ENCODE measurements at regions not wholly inside any gene's neighbourhood (a gene's known extent, or its start where the extent isn't known, plus 50 kb on each side); places are given as distances from the start of the nearest gene placed in this dataset.

DNA sequence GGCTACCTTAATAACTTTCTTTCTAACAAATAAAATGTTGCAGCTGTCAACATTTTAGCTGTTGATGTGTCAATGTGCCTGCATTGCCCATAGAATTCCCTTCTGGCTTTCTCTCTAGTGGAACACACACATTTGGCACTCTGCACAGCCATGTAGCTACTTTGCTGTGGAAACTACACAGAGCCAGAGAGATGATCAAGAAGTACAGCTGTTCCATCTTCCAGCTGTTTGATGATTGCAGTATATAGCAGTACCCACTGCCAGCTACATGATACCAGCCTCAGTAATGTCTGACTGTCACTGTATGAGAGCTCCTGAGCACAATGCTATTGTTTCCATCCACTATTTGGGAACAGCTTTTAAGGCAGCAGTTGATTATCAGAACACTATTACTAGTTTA, 843.0 kb downstream of the PCDH17 start:
- TF ChIP-seq FOXP2 (optimal IDR thresholded peaks at IDR 0.05; ENCODE audit: borderline replicate concordance, extremely low read depth, extremely low read length, insufficient read depth): no peak

DNA sequence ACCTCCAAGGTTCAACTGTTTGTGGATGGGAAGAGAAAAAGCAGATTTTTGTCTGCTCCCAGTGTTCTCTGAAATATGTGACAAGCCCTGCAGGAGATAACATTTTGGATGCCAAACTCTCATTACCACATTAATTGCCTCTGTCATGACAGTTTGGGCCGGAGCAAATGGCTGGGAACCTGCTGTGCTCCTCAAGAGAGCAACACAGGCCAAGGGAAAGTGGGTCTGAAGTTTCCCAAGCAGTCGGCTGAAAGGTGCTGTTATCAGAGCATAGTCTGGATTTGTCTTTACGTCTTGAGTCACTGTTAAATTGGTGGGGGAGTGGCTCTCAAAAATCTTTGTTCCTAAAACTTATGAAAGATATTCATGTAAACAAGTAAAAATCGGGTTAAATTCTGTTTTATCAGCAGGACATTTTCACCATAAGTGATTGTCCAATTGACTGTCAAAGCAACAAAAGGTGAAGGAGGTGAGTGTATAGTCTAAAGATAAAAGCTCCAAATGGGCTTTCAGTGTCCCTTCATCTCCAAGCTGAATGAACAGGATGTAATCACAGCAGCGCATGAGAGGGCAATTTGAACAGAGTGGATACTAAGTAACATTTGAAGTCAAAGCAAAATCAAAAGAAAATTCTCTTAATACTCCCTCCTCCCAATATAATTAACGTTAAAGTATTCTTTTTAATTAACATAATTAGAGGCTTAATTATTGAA, 844.8 kb downstream of the PCDH17 start:
- no peak for TF ChIP-seq SIN3A (IDR thresholded peaks at IDR 0.05; ENCODE audit: borderline replicate concordance, insufficient read depth, low read length)
- no peak for TF ChIP-seq POLR2AphosphoS5 (IDR thresholded peaks at IDR 0.05; ENCODE audit: low read depth, low read length)
- no peak for TF ChIP-seq TAF1 (IDR thresholded peaks at IDR 0.05; ENCODE audit: borderline replicate concordance, insufficient read depth, low read length)
- no peak for TF ChIP-seq FOXP2 (optimal IDR thresholded peaks at IDR 0.05; ENCODE audit: borderline replicate concordance, extremely low read depth, extremely low read length, insufficient read depth)
- TF ChIP-seq, protein P1, sequence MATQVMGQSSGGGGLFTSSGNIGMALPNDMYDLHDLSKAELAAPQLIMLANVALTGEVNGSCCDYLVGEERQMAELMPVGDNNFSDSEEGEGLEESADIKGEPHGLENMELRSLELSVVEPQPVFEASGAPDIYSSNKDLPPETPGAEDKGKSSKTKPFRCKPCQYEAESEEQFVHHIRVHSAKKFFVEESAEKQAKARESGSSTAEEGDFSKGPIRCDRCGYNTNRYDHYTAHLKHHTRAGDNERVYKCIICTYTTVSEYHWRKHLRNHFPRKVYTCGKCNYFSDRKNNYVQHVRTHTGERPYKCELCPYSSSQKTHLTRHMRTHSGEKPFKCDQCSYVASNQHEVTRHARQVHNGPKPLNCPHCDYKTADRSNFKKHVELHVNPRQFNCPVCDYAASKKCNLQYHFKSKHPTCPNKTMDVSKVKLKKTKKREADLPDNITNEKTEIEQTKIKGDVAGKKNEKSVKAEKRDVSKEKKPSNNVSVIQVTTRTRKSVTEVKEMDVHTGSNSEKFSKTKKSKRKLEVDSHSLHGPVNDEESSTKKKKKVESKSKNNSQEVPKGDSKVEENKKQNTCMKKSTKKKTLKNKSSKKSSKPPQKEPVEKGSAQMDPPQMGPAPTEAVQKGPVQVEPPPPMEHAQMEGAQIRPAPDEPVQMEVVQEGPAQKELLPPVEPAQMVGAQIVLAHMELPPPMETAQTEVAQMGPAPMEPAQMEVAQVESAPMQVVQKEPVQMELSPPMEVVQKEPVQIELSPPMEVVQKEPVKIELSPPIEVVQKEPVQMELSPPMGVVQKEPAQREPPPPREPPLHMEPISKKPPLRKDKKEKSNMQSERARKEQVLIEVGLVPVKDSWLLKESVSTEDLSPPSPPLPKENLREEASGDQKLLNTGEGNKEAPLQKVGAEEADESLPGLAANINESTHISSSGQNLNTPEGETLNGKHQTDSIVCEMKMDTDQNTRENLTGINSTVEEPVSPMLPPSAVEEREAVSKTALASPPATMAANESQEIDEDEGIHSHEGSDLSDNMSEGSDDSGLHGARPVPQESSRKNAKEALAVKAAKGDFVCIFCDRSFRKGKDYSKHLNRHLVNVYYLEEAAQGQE (IDR thresholded peaks at IDR 0.05; ENCODE audit: insufficient read depth in 1 of 2, low read depth in 2 of 2, low read length in 2 of 2): no peak

DNA sequence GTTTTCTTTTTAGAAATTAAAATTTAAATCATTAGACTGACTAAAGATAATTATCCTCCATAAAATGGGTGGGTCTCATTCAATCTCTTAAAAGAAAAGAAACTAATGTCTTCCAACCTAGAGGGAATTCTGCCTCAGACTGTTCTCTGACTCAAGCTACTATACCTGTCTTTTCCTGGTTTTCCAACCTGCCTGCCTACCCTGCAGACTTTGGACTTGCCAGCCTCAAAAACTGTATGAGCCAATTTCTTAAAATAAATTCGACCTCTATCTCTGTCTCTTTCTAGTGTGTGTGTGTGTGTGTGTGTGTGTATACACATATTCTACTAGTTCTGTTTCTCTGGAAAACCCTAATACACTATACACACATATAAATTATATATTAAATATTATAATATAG, 847.3 kb downstream of the PCDH17 start:
- TF ChIP-seq FOXP2 (optimal IDR thresholded peaks at IDR 0.05; ENCODE audit: borderline replicate concordance, extremely low read depth, extremely low read length, insufficient read depth) (no peak), POLR2AphosphoS5 (IDR thresholded peaks at IDR 0.05; ENCODE audit: low read depth, low read length) (no peak), SIN3A (IDR thresholded peaks at IDR 0.05; ENCODE audit: borderline replicate concordance, insufficient read depth, low read length) (no peak), TAF1 (IDR thresholded peaks at IDR 0.05; ENCODE audit: borderline replicate concordance, insufficient read depth, low read length) (no peak)
- TF ChIP-seq, protein P1 (IDR thresholded peaks at IDR 0.05; ENCODE audit: insufficient read depth in 1 of 2, low read depth in 2 of 2, low read length in 2 of 2): no peak

DNA sequence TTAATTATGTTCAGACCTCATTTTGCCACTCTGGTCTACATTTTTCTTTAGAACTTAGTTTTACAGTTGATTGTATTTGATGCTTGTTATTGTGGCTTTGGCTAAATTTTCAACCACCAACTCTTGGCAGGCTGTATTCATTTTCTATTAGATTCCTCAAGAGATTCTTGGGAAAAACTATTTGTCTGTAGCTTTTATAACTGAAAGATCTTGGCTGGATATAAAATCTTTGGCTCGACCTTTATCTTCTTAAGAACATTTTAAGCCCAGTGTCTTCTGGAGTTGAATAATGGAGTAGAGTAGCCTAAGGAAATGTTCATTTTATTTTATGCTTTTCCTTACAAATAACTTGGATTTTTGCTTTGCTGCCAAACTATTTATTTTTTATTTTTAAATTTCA, 848.5 kb downstream of the PCDH17 start:
- TF ChIP-seq SIN3A (IDR thresholded peaks at IDR 0.05; ENCODE audit: borderline replicate concordance, insufficient read depth, low read length) (no peak), TAF1 (IDR thresholded peaks at IDR 0.05; ENCODE audit: borderline replicate concordance, insufficient read depth, low read length) (no peak), POLR2AphosphoS5 (IDR thresholded peaks at IDR 0.05; ENCODE audit: low read depth, low read length) (no peak), FOXP2 (optimal IDR thresholded peaks at IDR 0.05; ENCODE audit: borderline replicate concordance, extremely low read depth, extremely low read length, insufficient read depth) (no peak)
- TF ChIP-seq, protein P1 (IDR thresholded peaks at IDR 0.05; ENCODE audit: insufficient read depth in 1 of 2, low read depth in 2 of 2, low read length in 2 of 2): no peak

DNA sequence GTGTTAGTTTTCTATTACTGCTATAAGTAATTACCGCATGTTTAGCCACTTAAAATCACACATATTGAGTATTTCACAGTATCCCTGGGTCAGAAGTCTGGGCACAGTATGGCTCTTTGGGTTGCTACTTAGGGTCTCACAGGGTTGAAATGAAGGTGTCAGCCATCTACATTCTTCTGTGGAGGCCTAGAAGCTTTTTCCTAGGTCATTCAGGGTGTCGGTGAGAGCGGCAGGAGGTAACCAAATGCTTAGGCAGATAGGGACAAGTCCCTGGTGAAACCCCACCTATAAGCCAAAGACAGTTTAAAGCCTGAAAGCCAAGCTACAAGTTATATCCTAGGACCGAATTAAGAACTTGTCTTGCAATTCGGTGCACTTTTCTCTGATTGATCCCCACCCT, 856.7 kb downstream of the PCDH17 start:
- TF ChIP-seq, protein P1 (IDR thresholded peaks at IDR 0.05; ENCODE audit: insufficient read depth in 1 of 2, low read depth in 2 of 2, low read length in 2 of 2): no peak
- no peak for TF ChIP-seq POLR2AphosphoS5 (IDR thresholded peaks at IDR 0.05; ENCODE audit: low read depth, low read length)
